HG03432 (cell line): ENCODE measurements at regions not wholly inside any gene's neighbourhood (a gene's known extent, or its start where the extent isn't known, plus 50 kb on each side); places are given as distances from the start of the nearest gene placed in this dataset.
"Not testable (repeated sequence)": the region's sequence is repeated elsewhere in the genome, so short reads cannot be mapped to it uniquely, and the experiment has no call there.

Experiments
- ATAC-seq: cut with Tn5 transposase; IDR thresholded peaks from one replicate; pipeline ENCODE4 v1.9.1; 2021; ENCODE audit warnings: mild to moderate bottlenecking, moderate library complexity; ENCODE audit not compliant: unreplicated experiment

GRCh38 chr21:15562748-15563147 lies 167.0 kb upstream of the USP25 start:
- ATAC-seq: no peak

- ATAC-seq: no peak
These were observed 164.9 kb upstream of the USP25 start for GRCh38 chr21:15564907-15565306.

GRCh38 chr21:15566703-15567102 lies 163.1 kb upstream of the USP25 start:
- ATAC-seq: no peak

- no peak for ATAC-seq
These were observed 162.6 kb upstream of the USP25 start for GRCh38 chr21:15567191-15567590.

- no peak for ATAC-seq
These were observed 161.3 kb upstream of the USP25 start for GRCh38 chr21:15568516-15568915.

GRCh38 chr21:15586752-15587427 lies 142.9 kb upstream of the USP25 start:
- no peak for ATAC-seq

GRCh38 chr21:15592271-15592860 lies 137.4 kb upstream of the USP25 start:
- ATAC-seq: no peak

GRCh38 chr21:15592957-15593356 lies 136.8 kb upstream of the USP25 start:
- no peak for ATAC-seq

GRCh38 chr21:15601390-15601789 lies 128.4 kb upstream of the USP25 start:
- no peak for ATAC-seq

GRCh38 chr21:15604413-15604812 lies 125.4 kb upstream of the USP25 start:
- ATAC-seq: no peak

GRCh38 chr21:15614766-15615165 lies 115.0 kb upstream of the USP25 start:
- no peak for ATAC-seq

- ATAC-seq: no peak
These were observed 112.8 kb upstream of the USP25 start for GRCh38 chr21:15616864-15617574.

- ATAC-seq: no peak
These were observed 111.8 kb upstream of the USP25 start for GRCh38 chr21:15617964-15618363.

GRCh38 chr21:15620892-15621291 lies 108.9 kb upstream of the USP25 start:
- ATAC-seq: no peak

GRCh38 chr21:15624646-15625045 lies 105.1 kb upstream of the USP25 start:
- ATAC-seq: no peak

- ATAC-seq: no peak
These were observed 104.4 kb upstream of the USP25 start for GRCh38 chr21:15625363-15625762.

- no peak for ATAC-seq
These were observed 103.8 kb upstream of the USP25 start for GRCh38 chr21:15626031-15626430.

GRCh38 chr21:15627011-15627410 lies 102.8 kb upstream of the USP25 start:
- ATAC-seq: no peak

GRCh38 chr21:15627823-15628222 lies 102.0 kb upstream of the USP25 start:
- no peak for ATAC-seq

GRCh38 chr21:15631342-15631741 lies 98.4 kb upstream of the USP25 start:
- no peak for ATAC-seq

- ATAC-seq: not testable (repeated sequence)
These were observed 95.2 kb upstream of the USP25 start for GRCh38 chr21:15634541-15634940.

- no peak for ATAC-seq
These were observed 90.8 kb upstream of the USP25 start for GRCh38 chr21:15638856-15639549.
